Testis (tissue), 2 donors: ENCODE measurements at regions not wholly inside any gene's neighbourhood (a gene's known extent, or its start where the extent isn't known, plus 50 kb on each side); places are given as distances from the start of the nearest gene placed in this dataset.
"Not testable (repeated sequence)": the region's sequence is repeated elsewhere in the genome, so short reads cannot be mapped to it uniquely, and the experiment has no call there.

ENCODE experiments used
- DNase-seq: peaks from one replicate; pipeline ENCODE4 v3.0.0-alpha.2; 2019
- H3K27ac ChIP-seq, 2 donors: fragments of 200-600 bp; sonication (generic); one replicate each; pipeline ENCODE4 v1.5.1; 2019
- H3K27me3 ChIP-seq: fragments of 200-600 bp; sonication (generic); one replicate; pipeline ENCODE4 v1.5.1; 2019
- H3K36me3 ChIP-seq: fragments of 200-600 bp; sonication (generic); one replicate; pipeline ENCODE4 v1.5.1; 2017; ENCODE audit warnings: low read depth; ENCODE audit errors: missing control alignments
- H3K4me1 ChIP-seq: fragments of 200-600 bp; sonication (generic); one replicate; pipeline ENCODE4 v1.5.1; 2019
- H3K4me3 ChIP-seq, 2 donors: fragments of 200-600 bp; sonication (generic); one replicate each; pipeline ENCODE4 v1.5.1; 2017 to 2019
- H3K9me3 ChIP-seq: fragments of 200-600 bp; sonication (generic); one replicate; pipeline ENCODE4 v1.5.1; 2017
- CTCF ChIP-seq, 3 experiments: fragments of 450-650 bp in 2 of 3; fragments of 200-600 bp in 1 of 3; sonication (generic) in 1 of 3; IDR thresholded peaks; one replicate each; pipeline ENCODE4 v1.5.1; 2016 to 2019; ENCODE audit warnings: antibody characterized with exemption in 3 of 3, mild to moderate bottlenecking in 2 of 3, moderate library complexity in 1 of 3
- POLR2A ChIP-seq: fragments of 450-650 bp; IDR thresholded peaks from one replicate; pipeline ENCODE4 v1.6.1; 2017; ENCODE audit warnings: antibody characterized with exemption, mild to moderate bottlenecking, moderate library complexity
- WGBS, 2 donors: methylation state at CpG; one replicate each; pipeline ENCODE4 v1.1.5; 2018; 5-methylcytosine and 5-hydroxymethylcytosine counted together
- intact Hi-C: fragments of 100-400 bp; cut with DNase I; formaldehyde crosslinking; loops from one replicate; pipeline ENCODE4 v1.15.1; 2023; ENCODE audit warnings: low total_unique reads

- Histone ChIP-seq H3K4me1 (no peaks in the 10 kb centered on the region), H3K27me3 (no peaks in the 10 kb centered on the region), H3K9me3 (no peaks in the 10 kb centered on the region), H3K4me3 (no peak overlapping the region), H3K36me3 (no peaks in the 10 kb centered on the region), H3K27ac (no peak overlapping the region)
- TF ChIP-seq POLR2A (no peak), CTCF (IDR thresholded peaks at IDR 0.05) (no peak)
- no peak for DNase-seq
- intact Hi-C loops: no loop called here
- 94 to 100% methylated on average over 3 of the region's 3 CpGs for WGBS, 2 donors
These were observed 210.7 kb upstream of the SSTR1 start for GRCh38 chr14:37997017-37997416.

GRCh38 chr14:38000340-38000739 lies 207.4 kb upstream of the SSTR1 start:
- H3K4me3 ChIP-seq: no peak overlapping the region
- H3K27ac ChIP-seq: no peak overlapping the region
- H3K9me3 ChIP-seq: no peaks in the 10 kb centered on the region
- DNase-seq: no peak
- H3K4me1 ChIP-seq: no peaks in the 10 kb centered on the region
- intact Hi-C loops: no loop called here
- WGBS, 2 donors: 52 to 64% methylated on average over 2 of the region's 2 CpGs
- H3K27me3 ChIP-seq: no peaks in the 10 kb centered on the region
- TF ChIP-seq POLR2A (no peak), CTCF (IDR thresholded peaks at IDR 0.05) (no peak)
- no peaks in the 10 kb centered on the region for H3K36me3 ChIP-seq

GRCh38 chr14:38001501-38001900 lies 206.2 kb upstream of the SSTR1 start:
- Histone ChIP-seq H3K4me3 (no peak overlapping the region), H3K27ac (no peak overlapping the region), H3K36me3 (no peaks in the 10 kb centered on the region), H3K27me3 (no peaks in the 10 kb centered on the region), H3K9me3 (no peaks in the 10 kb centered on the region), H3K4me1 (no peaks in the 10 kb centered on the region)
- TF ChIP-seq CTCF (IDR thresholded peaks at IDR 0.05) (no peak), POLR2A (no peak)
- no peak for DNase-seq
- 65 to 71% methylated on average over 1 of the region's 1 CpG for WGBS, 2 donors
- intact Hi-C loops: no loop called here

- intact Hi-C loops: no loop called here
- H3K36me3 ChIP-seq: no peaks in the 10 kb centered on the region
- no peaks in the 10 kb centered on the region for H3K27me3 ChIP-seq
- no peaks in the 10 kb centered on the region for H3K4me1 ChIP-seq
- H3K9me3 ChIP-seq: no peaks in the 10 kb centered on the region
- WGBS, 2 donors: 67 to 73% methylated on average over 7 of the region's 7 CpGs
- no peak overlapping the region for H3K4me3 ChIP-seq
- DNase-seq: no peak
- TF ChIP-seq CTCF (IDR thresholded peaks at IDR 0.05) (no peak), POLR2A (no peak)
- no peak overlapping the region for H3K27ac ChIP-seq
These were observed 203.7 kb upstream of the SSTR1 start for GRCh38 chr14:38003746-38004609.

GRCh38 chr14:38004610-38004879 lies 203.2 kb upstream of the SSTR1 start:
- intact Hi-C loops: no loop called here
- TF ChIP-seq POLR2A: no peak
- TF ChIP-seq CTCF (IDR thresholded peaks at IDR 0.05): no peak
- Histone ChIP-seq H3K27me3 (no peaks in the 10 kb centered on the region), H3K4me3 (no peak overlapping the region), H3K36me3 (no peaks in the 10 kb centered on the region), H3K9me3 (no peaks in the 10 kb centered on the region), H3K4me1 (no peaks in the 10 kb centered on the region), H3K27ac (no peak overlapping the region)
- no peak for DNase-seq

GRCh38 chr14:38011156-38011555 lies 196.5 kb upstream of the SSTR1 start:
- DNase-seq, H3K27me3 ChIP-seq, H3K27ac ChIP-seq, intact Hi-C loops, H3K36me3 ChIP-seq, H3K4me3 ChIP-seq, H3K4me1 ChIP-seq, H3K9me3 ChIP-seq: not testable (repeated sequence)
- WGBS, 2 donors: 53 to 59% methylated on average over 2 of the region's 2 CpGs
